ENCODE measurements at regions not wholly inside any gene's neighbourhood (a gene's known extent, or its start where the extent isn't known, plus 50 kb on each side); places are given as distances from the start of the nearest gene placed in this dataset.

GRCh38 chr10:78299851-78300468 is 266.3 kb downstream of the RPS24 start:
- H3K9ac ChIP-seq: peak overlapping the region in 5 of 11 experiments; percentile 29 to 55 (median 44); a peak in 5 of 22 replicates
- H3K36me3 ChIP-seq: no peaks in the 10 kb centered on the region
- no peaks in the 10 kb centered on the region for H4K20me1 ChIP-seq
- peak overlapping the region; percentile 2 to 85 (median 61); a peak in 20 of 22 replicates for H3K4me2 ChIP-seq
- H3K4me1 ChIP-seq: peaks cover 39 to 67% (median 47%) of the 10 kb centered on the region in 10 experiments
- peak overlapping the region in 10 of 11 experiments; percentile 27 to 80 (median 71); a peak in 19 of 22 replicates for H3K27ac ChIP-seq
- H3K4me3 ChIP-seq: no peak overlapping the region; a peak in 1 of 20 replicates
- TF ChIP-seq Cebpa-rat (IDR thresholded peaks at IDR 0.05): no peak
- no peaks in the 10 kb centered on the region for H3K27me3 ChIP-seq
- peaks cover 8 to 10% (median 9%) of the 10 kb centered on the region in 11 experiments; a peak in 20 of 22 replicates for H3K9me3 ChIP-seq (replicated peaks in 1 of 11)

- peak overlapping the region in 9 of 11 experiments; percentile 56 to 80 (median 72); a peak in 15 of 22 replicates for H3K27ac ChIP-seq
- H3K4me3 ChIP-seq: peak overlapping the region in 1 of 10 experiments; percentile 35; a peak in 1 of 20 replicates
- H3K9me3 ChIP-seq (replicated peaks in 1 of 11): peaks cover 8 to 10% (median 9%) of the 10 kb centered on the region in 11 experiments; a peak in 20 of 22 replicates
- peak overlapping the region in 3 of 11 experiments; percentile 10 to 85 (median 62); a peak in 4 of 22 replicates for H3K4me2 ChIP-seq
- H3K4me1 ChIP-seq: peaks cover 39 to 67% (median 47%) of the 10 kb centered on the region in 10 experiments
- no peaks in the 10 kb centered on the region for H3K27me3 ChIP-seq
- no peaks in the 10 kb centered on the region for H3K36me3 ChIP-seq
- no peaks in the 10 kb centered on the region for H4K20me1 ChIP-seq
- no peak overlapping the region for H3K9ac ChIP-seq
- TF ChIP-seq Cebpa-rat (IDR thresholded peaks at IDR 0.05): no peak
These were observed 266.9 kb downstream of the RPS24 start for GRCh38 chr10:78300526-78300925.

GRCh38 chr10:78301481-78301880 is 267.8 kb downstream of the RPS24 start:
- H3K4me2 ChIP-seq: peak overlapping the region in 8 of 11 experiments; percentile 83 to 98 (median 94); a peak in 11 of 22 replicates
- H3K9me3 ChIP-seq (replicated peaks in 1 of 11): peaks cover 8 to 10% (median 9%) of the 10 kb centered on the region in 11 experiments; a peak in 20 of 22 replicates
- H3K9ac ChIP-seq: no peak overlapping the region
- H3K27me3 ChIP-seq: no peaks in the 10 kb centered on the region
- no peaks in the 10 kb centered on the region for H4K20me1 ChIP-seq
- H3K36me3 ChIP-seq: no peaks in the 10 kb centered on the region
- H3K27ac ChIP-seq: peak overlapping the region in 5 of 11 experiments; percentile 26 to 86 (median 43); a peak in 4 of 22 replicates
- TF ChIP-seq Cebpa-rat (IDR thresholded peaks at IDR 0.05): no peak
- H3K4me1 ChIP-seq: peaks cover 39 to 64% (median 47%) of the 10 kb centered on the region in 10 experiments
- H3K4me3 ChIP-seq: no peak overlapping the region

DNA sequence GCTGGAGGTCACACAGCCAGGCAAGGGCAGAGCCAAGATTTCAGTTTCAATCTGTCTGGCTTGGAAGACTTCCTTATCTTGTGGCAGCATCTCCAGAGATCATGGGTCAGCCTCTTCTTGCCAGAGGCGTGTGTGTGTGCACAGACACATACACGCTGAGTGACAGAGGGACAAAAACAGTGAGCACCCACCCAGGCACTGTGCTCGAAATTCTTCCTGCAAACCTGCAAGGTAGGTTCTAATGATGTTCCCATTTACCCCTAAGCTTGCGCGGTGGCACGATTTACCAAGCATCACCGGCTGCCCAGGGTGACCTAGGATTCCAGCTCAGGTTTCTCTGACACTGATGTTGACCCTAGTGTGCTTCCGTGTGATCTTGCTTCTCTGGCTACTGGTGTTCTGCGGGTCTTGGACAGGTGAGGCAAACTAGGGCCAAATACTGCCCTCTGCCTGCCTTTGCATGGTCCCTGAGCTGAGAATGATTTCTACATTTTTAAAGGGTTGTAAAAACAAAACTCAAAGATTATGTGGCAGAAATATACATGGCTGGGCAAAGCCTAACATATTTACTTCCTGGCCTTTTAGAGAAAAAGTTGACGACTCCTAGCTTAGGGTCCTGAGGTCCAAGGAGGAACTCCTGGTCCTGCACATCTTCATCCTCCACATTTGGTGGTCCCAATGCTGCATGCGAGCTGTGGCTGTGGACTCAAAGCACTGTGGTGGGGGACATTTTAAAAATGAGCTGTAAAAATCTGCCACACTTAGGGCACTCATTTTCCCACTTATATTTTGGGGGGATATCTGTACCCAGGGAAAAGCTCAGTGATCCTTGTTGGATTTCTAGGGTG is 268.5 kb downstream of the RPS24 start:
- H3K27me3 ChIP-seq: no peaks in the 10 kb centered on the region
- peak overlapping the region; percentile 83 to 98 (median 95) for H3K4me2 ChIP-seq
- peaks cover 39 to 59% (median 47%) of the 10 kb centered on the region in 10 experiments for H3K4me1 ChIP-seq
- H3K4me3 ChIP-seq: peak overlapping the region; percentile 61 to 79 (median 66)
- H4K20me1 ChIP-seq: no peaks in the 10 kb centered on the region
- H3K9me3 ChIP-seq (replicated peaks in 1 of 11): peaks cover 8 to 10% (median 9%) of the 10 kb centered on the region in 11 experiments; a peak in 20 of 22 replicates
- no peaks in the 10 kb centered on the region for H3K36me3 ChIP-seq
- peak overlapping the region; percentile 75 to 89 (median 86); a peak in 21 of 22 replicates for H3K9ac ChIP-seq
- TF ChIP-seq Cebpa-rat (IDR thresholded peaks at IDR 0.05): no peak
- H3K27ac ChIP-seq: peak overlapping the region; percentile 76 to 92 (median 89); a peak in 20 of 22 replicates

- H3K4me3 ChIP-seq: peak overlapping the region; percentile 61 to 79 (median 66)
- peak overlapping the region; percentile 76 to 92 (median 89) for H3K27ac ChIP-seq
These were observed 269.0 kb downstream of the RPS24 start for GRCh38 chr10:78302739-78302988.

GRCh38 chr10:78302989-78303854 is 269.6 kb downstream of the RPS24 start:
- Histone ChIP-seq H3K4me1 (peaks cover 36 to 48% (median 42%) of the 10 kb centered on the region in 10 experiments), H3K36me3 (no peaks in the 10 kb centered on the region), H3K4me2 (peak overlapping the region; percentile 83 to 98 (median 95)), H3K9me3 (replicated peaks in 1 of 11) (peaks cover 8 to 10% (median 9%) of the 10 kb centered on the region in 11 experiments; a peak in 20 of 22 replicates), H3K27ac (peak overlapping the region; percentile 76 to 92 (median 89)), H4K20me1 (no peaks in the 10 kb centered on the region), H3K4me3 (peak overlapping the region; percentile 61 to 79 (median 66)), H3K9ac (peak overlapping the region; percentile 75 to 89 (median 86)), H3K27me3 (no peaks in the 10 kb centered on the region)
- no peak for TF ChIP-seq Cebpa-rat (IDR thresholded peaks at IDR 0.05)

More at GRCh38 chr10:78302739-78302988, 269.0 kb downstream of the RPS24 start:
- Histone ChIP-seq H4K20me1 (no peaks in the 10 kb centered on the region), H3K4me1 (peaks cover 39 to 54% (median 45%) of the 10 kb centered on the region in 10 experiments), H3K4me2 (peak overlapping the region; percentile 83 to 98 (median 95)), H3K9me3 (replicated peaks in 1 of 11) (peaks cover 8 to 10% (median 9%) of the 10 kb centered on the region in 11 experiments; a peak in 20 of 22 replicates), H3K9ac (peak overlapping the region; percentile 75 to 89 (median 86)), H3K36me3 (no peaks in the 10 kb centered on the region), H3K27me3 (no peaks in the 10 kb centered on the region)
- no peak for TF ChIP-seq Cebpa-rat (IDR thresholded peaks at IDR 0.05)

DNA sequence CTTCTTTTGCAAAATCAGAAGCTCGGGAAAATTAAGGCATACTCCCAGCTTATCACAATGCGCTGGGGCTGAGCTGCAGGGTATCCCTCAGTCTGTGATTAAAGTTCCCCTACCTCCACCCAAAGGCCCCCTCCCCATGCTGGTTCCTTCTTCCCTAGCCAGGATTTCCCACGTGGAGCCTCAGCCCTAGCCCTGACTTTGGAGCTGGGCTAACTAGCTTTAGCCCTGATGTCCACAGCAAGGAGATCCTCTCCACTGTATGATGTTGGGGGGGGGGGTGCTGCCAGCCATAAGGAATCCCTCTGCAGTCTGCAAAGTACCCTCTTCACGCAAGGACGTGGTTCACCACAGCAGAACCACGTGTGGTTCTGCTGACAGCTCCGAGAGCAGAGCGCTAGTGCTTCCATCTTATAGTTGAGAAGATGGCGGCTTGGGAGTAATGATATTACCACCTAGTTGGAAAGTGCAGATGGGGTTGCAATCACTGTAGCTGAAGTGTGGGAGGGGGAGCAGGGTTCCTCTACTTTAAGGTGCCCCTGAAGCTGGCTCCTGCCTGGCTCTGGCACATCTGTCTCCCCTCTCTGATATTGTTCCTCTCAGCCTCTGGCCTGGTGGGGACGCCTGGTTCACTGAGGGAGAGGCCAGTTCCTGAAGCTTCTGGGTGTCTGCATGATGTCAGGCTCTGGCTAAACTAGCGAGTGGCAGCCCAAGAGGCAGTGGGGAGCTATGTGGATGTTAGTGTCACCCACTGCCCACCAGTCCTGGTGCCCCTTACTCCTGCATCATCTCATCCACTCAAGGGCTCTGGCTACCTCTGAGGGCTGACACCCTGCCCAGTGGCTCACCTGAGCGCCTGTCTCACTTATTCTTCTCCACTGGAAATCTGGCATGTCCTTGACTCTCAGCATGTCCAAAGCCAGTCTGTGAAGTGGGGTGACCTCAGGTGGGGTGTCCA is 270.7 kb downstream of the RPS24 start:
- H3K9me3 ChIP-seq (replicated peaks in 1 of 11): peaks cover 8 to 10% (median 9%) of the 10 kb centered on the region in 11 experiments; a peak in 20 of 22 replicates
- H4K20me1 ChIP-seq: no peaks in the 10 kb centered on the region
- H3K4me3 ChIP-seq: no peak overlapping the region
- H3K36me3 ChIP-seq: no peaks in the 10 kb centered on the region
- H3K27ac ChIP-seq: no peak overlapping the region
- H3K27me3 ChIP-seq: no peaks in the 10 kb centered on the region
- peak overlapping the region in 6 of 11 experiments; percentile 35 to 96 (median 69); a peak in 8 of 22 replicates for H3K4me2 ChIP-seq
- H3K9ac ChIP-seq: no peak overlapping the region
- H3K4me1 ChIP-seq: peaks cover 26 to 37% (median 31%) of the 10 kb centered on the region in 10 experiments
- TF ChIP-seq Cebpa-rat (IDR thresholded peaks at IDR 0.05): no peak

All from BLaER1 treated with 17β-estradiol and CSF1 and Interleukin-3, amounts not matched to agents 10 nM and 100 nM (cell line).